A549 (cell line): ENCODE measurements at regions not wholly inside any gene's neighbourhood (a gene's known extent, or its start where the extent isn't known, plus 50 kb on each side); places are given as distances from the start of the nearest gene placed in this dataset.

Experiments used
- EP300 ChIP-seq, 2 experiments: fragments of >200 bp; sonication (Bioruptor Twin); formaldehyde crosslinking; IDR thresholded peaks; 2 replicates in 1 of 2; 3 replicates in 1 of 2; pipeline ENCODE4 v1.6.1; 2016 to 2017
- MAFK ChIP-seq: fragments of 450-650 bp; IDR thresholded peaks from 2 replicates; pipeline ENCODE4 v1.6.1; 2014; ENCODE audit not compliant: partially characterized antibody
- MAZ ChIP-seq: fragments of 150-350 bp; IDR thresholded peaks from 2 replicates; pipeline ENCODE4 v1.6.1; 2014; ENCODE audit warnings: antibody characterized with exemption, low read depth, low read length, borderline replicate concordance
- POLR2A ChIP-seq: IDR thresholded peaks from 2 replicates; pipeline ENCODE4 v1.6.1; 2012; ENCODE audit warnings: mild to moderate bottlenecking, low read length
- RFX5 ChIP-seq: fragments of 450-650 bp; IDR thresholded peaks from 2 replicates; pipeline ENCODE4 v1.7.1; 2014; ENCODE audit warnings: antibody characterized with exemption, mild to moderate bottlenecking, moderate library complexity
- TF ChIP-seq, protein P1 (sequence below): fragments of >200 bp; sonication (Bioruptor Twin); formaldehyde crosslinking; IDR thresholded peaks from 3 replicates; pipeline ENCODE4 v1.5.1; 2016
- TF ChIP-seq, protein P2 (sequence below): fragments of 200-600 bp; sonication (generic); IDR thresholded peaks from 2 replicates; pipeline ENCODE4 v1.6.1; 2016; ENCODE audit warnings: antibody characterized with exemption, mild to moderate bottlenecking, moderate library complexity
- TF ChIP-seq, protein P3 (sequence below): fragments of 250-450 bp; sonication (Bioruptor Pico); IDR thresholded peaks from 2 replicates; pipeline ENCODE4 v1.5.0; 2021; ENCODE audit warnings: mild to moderate bottlenecking, moderate library complexity, borderline replicate concordance

DNA sequence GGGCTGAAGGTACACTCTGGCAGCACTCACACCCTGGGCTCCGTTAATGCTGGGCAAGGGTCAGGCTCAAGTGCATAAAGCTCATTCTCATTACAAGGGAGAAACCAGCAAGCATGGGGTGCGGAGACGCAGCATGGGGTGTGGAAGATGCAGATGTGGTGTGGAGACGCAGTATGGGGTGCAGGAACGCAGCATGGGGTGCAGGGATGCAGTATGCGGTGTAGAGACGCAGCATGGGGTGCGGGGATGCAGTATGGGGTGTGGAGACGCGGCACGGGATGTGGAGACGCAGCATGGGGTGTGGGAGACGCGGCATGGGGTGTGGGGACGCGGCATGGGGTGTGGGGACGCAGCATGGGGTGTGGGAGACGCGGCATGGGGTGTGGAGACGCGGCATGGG is 390.7 kb downstream of the NPHP4 start:
- no peak for TF ChIP-seq MAZ
- TF ChIP-seq, protein P1, sequence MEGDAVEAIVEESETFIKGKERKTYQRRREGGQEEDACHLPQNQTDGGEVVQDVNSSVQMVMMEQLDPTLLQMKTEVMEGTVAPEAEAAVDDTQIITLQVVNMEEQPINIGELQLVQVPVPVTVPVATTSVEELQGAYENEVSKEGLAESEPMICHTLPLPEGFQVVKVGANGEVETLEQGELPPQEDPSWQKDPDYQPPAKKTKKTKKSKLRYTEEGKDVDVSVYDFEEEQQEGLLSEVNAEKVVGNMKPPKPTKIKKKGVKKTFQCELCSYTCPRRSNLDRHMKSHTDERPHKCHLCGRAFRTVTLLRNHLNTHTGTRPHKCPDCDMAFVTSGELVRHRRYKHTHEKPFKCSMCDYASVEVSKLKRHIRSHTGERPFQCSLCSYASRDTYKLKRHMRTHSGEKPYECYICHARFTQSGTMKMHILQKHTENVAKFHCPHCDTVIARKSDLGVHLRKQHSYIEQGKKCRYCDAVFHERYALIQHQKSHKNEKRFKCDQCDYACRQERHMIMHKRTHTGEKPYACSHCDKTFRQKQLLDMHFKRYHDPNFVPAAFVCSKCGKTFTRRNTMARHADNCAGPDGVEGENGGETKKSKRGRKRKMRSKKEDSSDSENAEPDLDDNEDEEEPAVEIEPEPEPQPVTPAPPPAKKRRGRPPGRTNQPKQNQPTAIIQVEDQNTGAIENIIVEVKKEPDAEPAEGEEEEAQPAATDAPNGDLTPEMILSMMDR, result no peak
- no peak for TF ChIP-seq EP300 (IDR thresholded peaks at IDR 0.05)
- TF ChIP-seq, protein P2, sequence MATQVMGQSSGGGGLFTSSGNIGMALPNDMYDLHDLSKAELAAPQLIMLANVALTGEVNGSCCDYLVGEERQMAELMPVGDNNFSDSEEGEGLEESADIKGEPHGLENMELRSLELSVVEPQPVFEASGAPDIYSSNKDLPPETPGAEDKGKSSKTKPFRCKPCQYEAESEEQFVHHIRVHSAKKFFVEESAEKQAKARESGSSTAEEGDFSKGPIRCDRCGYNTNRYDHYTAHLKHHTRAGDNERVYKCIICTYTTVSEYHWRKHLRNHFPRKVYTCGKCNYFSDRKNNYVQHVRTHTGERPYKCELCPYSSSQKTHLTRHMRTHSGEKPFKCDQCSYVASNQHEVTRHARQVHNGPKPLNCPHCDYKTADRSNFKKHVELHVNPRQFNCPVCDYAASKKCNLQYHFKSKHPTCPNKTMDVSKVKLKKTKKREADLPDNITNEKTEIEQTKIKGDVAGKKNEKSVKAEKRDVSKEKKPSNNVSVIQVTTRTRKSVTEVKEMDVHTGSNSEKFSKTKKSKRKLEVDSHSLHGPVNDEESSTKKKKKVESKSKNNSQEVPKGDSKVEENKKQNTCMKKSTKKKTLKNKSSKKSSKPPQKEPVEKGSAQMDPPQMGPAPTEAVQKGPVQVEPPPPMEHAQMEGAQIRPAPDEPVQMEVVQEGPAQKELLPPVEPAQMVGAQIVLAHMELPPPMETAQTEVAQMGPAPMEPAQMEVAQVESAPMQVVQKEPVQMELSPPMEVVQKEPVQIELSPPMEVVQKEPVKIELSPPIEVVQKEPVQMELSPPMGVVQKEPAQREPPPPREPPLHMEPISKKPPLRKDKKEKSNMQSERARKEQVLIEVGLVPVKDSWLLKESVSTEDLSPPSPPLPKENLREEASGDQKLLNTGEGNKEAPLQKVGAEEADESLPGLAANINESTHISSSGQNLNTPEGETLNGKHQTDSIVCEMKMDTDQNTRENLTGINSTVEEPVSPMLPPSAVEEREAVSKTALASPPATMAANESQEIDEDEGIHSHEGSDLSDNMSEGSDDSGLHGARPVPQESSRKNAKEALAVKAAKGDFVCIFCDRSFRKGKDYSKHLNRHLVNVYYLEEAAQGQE, result no peak
- TF ChIP-seq RFX5, result no peak
- TF ChIP-seq, protein P3, sequence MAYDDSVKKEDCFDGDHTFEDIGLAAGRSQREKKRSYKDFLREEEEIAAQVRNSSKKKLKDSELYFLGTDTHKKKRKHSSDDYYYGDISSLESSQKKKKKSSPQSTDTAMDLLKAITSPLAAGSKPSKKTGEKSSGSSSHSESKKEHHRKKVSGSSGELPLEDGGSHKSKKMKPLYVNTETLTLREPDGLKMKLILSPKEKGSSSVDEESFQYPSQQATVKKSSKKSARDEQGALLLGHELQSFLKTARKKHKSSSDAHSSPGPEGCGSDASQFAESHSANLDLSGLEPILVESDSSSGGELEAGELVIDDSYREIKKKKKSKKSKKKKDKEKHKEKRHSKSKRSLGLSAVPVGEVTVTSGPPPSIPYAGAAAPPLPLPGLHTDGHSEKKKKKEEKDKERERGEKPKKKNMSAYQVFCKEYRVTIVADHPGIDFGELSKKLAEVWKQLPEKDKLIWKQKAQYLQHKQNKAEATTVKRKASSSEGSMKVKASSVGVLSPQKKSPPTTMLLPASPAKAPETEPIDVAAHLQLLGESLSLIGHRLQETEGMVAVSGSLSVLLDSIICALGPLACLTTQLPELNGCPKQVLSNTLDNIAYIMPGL (CRISPR knock-in tag), result no peak
- TF ChIP-seq POLR2A, result no peak
- no peak for TF ChIP-seq MAFK
